H1 (cell line): ENCODE measurements at regions not wholly inside any gene's neighbourhood (a gene's known extent, or its start where the extent isn't known, plus 50 kb on each side); places are given as distances from the start of the nearest gene placed in this dataset.

ENCODE experiments used
- CTCF ChIA-PET: fragments of 300-600 bp; sonication (Branson Sonifier 250); formaldehyde crosslinking; loops from one replicate; lab custom pipeline; 2021; ENCODE audit not compliant: partially characterized antibody; lab: Charles Lee
- POLR2A ChIA-PET: fragments of 300-600 bp; sonication (Branson Sonifier 250); formaldehyde crosslinking; loops from one replicate; lab custom pipeline; 2021; ENCODE audit warnings: inconsistent platforms; ENCODE audit not compliant: partially characterized antibody; lab: Charles Lee
- DNase-seq, 2 experiments: peaks; one replicate each; pipeline versions ENCODE4 v3.0.0 to v3.0.0-alpha.2; 2010 to 2022; ENCODE audit warnings: low spot score in 2 of 2, low read depth in 1 of 2, mixed read lengths in 1 of 2
- FAIRE-seq: peaks from 2 replicates; lab custom pipeline; 2011; peaks lifted over from hg19 to GRCh38; lab: Jason Lieb, UNC
- H2AFZ ChIP-seq: 2 replicates; pipeline ENCODE4 v1.8.1; 2012; ENCODE audit warnings: low read length, inconsistent platforms
- H2AK5ac ChIP-seq: 2 replicates; pipeline ENCODE4 v1.6.1; 2013; ENCODE audit warnings: low read depth, low read length
- H2BK120ac ChIP-seq: replicated peaks from 2 replicates; pipeline ENCODE3; 2013; ENCODE audit warnings: low read depth, low read length, inconsistent platforms
- H2BK12ac ChIP-seq: 2 replicates; pipeline ENCODE4 v1.6.1; 2013; ENCODE audit warnings: low read depth, low read length
- H2BK15ac ChIP-seq: 2 replicates; pipeline ENCODE4 v1.6.1; 2013; ENCODE audit warnings: low read length
- H2BK20ac ChIP-seq: 2 replicates; pipeline ENCODE4 v1.6.1; 2013; ENCODE audit warnings: low read length
- H2BK5ac ChIP-seq: 2 replicates; pipeline ENCODE4 v1.6.1; 2013; ENCODE audit warnings: low read depth, low read length
- H3K14ac ChIP-seq: 2 replicates; pipeline ENCODE4 v1.6.1; 2013; ENCODE audit warnings: inconsistent platforms; ENCODE audit not compliant: insufficient read length
- H3K18ac ChIP-seq: 2 replicates; pipeline ENCODE4 v1.6.1; 2013; ENCODE audit warnings: low read length; ENCODE audit errors: extremely low read depth
- H3K23ac ChIP-seq: 2 replicates; pipeline ENCODE4 v1.6.1; 2013; ENCODE audit warnings: inconsistent platforms; ENCODE audit not compliant: insufficient read length
- H3K23me2 ChIP-seq: 2 replicates; pipeline ENCODE4 v1.6.1; 2013; ENCODE audit warnings: low read depth, low read length
- H3K27ac ChIP-seq: 2 replicates; pipeline ENCODE4 v1.6.1; 2011; ENCODE audit warnings: low read depth, low read length, inconsistent platforms
- H3K27me3 ChIP-seq, 4 experiments: replicated peaks in 1 of 4; 1 replicate in 1 of 4; 2 replicates in 3 of 4; pipeline versions ENCODE4 v1.6.1 to v1.8.1; 2011 to 2013; ENCODE audit warnings: low read length in 3 of 4, mild to moderate bottlenecking in 3 of 4, inconsistent platforms in 2 of 4, mixed read lengths in 2 of 4, moderate library complexity in 1 of 4; ENCODE audit not compliant: control insufficient read depth in 3 of 4, insufficient read depth in 3 of 4; ENCODE audit errors: extremely low read depth in 1 of 4
- H3K36me3 ChIP-seq, 4 experiments: 2 replicates each; pipeline versions ENCODE4 v1.6.1 to v1.8.1; 2011 to 2013; ENCODE audit warnings: mild to moderate bottlenecking in 4 of 4, low read length in 3 of 4, moderate library complexity in 2 of 4, control low read depth in 1 of 4, inconsistent platforms in 1 of 4; ENCODE audit not compliant: insufficient read depth in 4 of 4, control insufficient read depth in 2 of 4
- H3K4ac ChIP-seq: replicated peaks from 2 replicates; pipeline ENCODE3; 2013; ENCODE audit warnings: low read length, low read depth, mixed read lengths, inconsistent platforms; ENCODE audit not compliant: insufficient read length
- H3K4me1 ChIP-seq, 4 experiments: replicated peaks in 1 of 4; 1 replicate in 1 of 4; 2 replicates in 3 of 4; pipeline versions ENCODE4 v1.6.1 to v1.8.1; 2011 to 2013; ENCODE audit warnings: low read length in 3 of 4, inconsistent platforms in 2 of 4, mixed read lengths in 1 of 4; ENCODE audit not compliant: insufficient read depth in 4 of 4, control insufficient read depth in 3 of 4
- H3K4me2 ChIP-seq, 2 experiments: 2 replicates each; pipeline versions ENCODE4 v1.6.1 to v1.8.1; 2011 to 2013; ENCODE audit warnings: low read depth in 2 of 2, low read length in 2 of 2, control low read depth in 1 of 2, inconsistent platforms in 1 of 2, mild to moderate bottlenecking in 1 of 2; ENCODE audit not compliant: insufficient read depth in 1 of 2
- H3K4me3 ChIP-seq, 4 experiments: fragments of 200-600, 300-600 bp in 1 of 4; sonication (generic), shearing (Covaris generic), sonication (Bioruptor Twin) in 1 of 4; 2 replicates each; pipeline versions ENCODE4 v1.5.1 to v1.8.1; 2011 to 2016; ENCODE audit warnings: low read length in 4 of 4, low read depth in 3 of 4, control low read depth in 2 of 4, inconsistent platforms in 2 of 4, mild to moderate bottlenecking in 2 of 4, mixed read lengths in 1 of 4, moderate library complexity in 1 of 4; ENCODE audit not compliant: insufficient read depth in 2 of 4; ENCODE audit errors: extremely low read depth in 1 of 4
- H3K56ac ChIP-seq: replicated peaks from 2 replicates; pipeline ENCODE3; 2013; ENCODE audit warnings: low read depth, mild to moderate bottlenecking, mixed read lengths, low read length, inconsistent platforms; ENCODE audit not compliant: insufficient read length
- H3K79me1 ChIP-seq: 2 replicates; pipeline ENCODE4 v1.6.1; 2013; ENCODE audit warnings: low read depth, low read length, control low read depth
- H3K79me2 ChIP-seq, 2 experiments: 2 replicates each; pipeline versions ENCODE4 v1.6.1 to v1.8.1; 2012 to 2013; ENCODE audit warnings: low read length in 2 of 2, mild to moderate bottlenecking in 2 of 2, inconsistent platforms in 1 of 2; ENCODE audit not compliant: insufficient read depth in 2 of 2, control insufficient read depth in 1 of 2
- H3K9ac ChIP-seq, 4 experiments: replicated peaks in 1 of 4; 1 replicate in 1 of 4; 2 replicates in 3 of 4; pipeline versions ENCODE4 v1.6.1 to v1.8.1; 2011 to 2013; ENCODE audit warnings: low read depth in 3 of 4, low read length in 3 of 4, control low read depth in 2 of 4, mild to moderate bottlenecking in 2 of 4, moderate library complexity in 2 of 4, inconsistent platforms in 1 of 4; ENCODE audit errors: extremely low read depth in 1 of 4
- H3K9me3 ChIP-seq, 2 experiments: 2 replicates each; pipeline versions ENCODE4 v1.6.1 to v1.8.1; 2012 to 2013; ENCODE audit warnings: mild to moderate bottlenecking in 2 of 2, moderate library complexity in 2 of 2, control low read depth in 1 of 2, inconsistent platforms in 1 of 2, low read depth in 1 of 2, low read length in 1 of 2, mixed read lengths in 1 of 2; ENCODE audit not compliant: insufficient read depth in 2 of 2
- H4K20me1 ChIP-seq, 2 experiments: replicated peaks in 1 of 2; 2 replicates each; pipeline versions ENCODE3 to v1.8.1; 2011 to 2013; ENCODE audit warnings: inconsistent platforms in 2 of 2, low read length in 2 of 2, mild to moderate bottlenecking in 1 of 2; ENCODE audit not compliant: insufficient read depth in 2 of 2, control insufficient read depth in 1 of 2
- H4K5ac ChIP-seq: 2 replicates; pipeline ENCODE4 v1.6.1; 2013; ENCODE audit warnings: low read length, low read depth, mixed read lengths, inconsistent platforms; ENCODE audit not compliant: insufficient read length
- H4K8ac ChIP-seq: 2 replicates; pipeline ENCODE4 v1.8.0; 2013; ENCODE audit warnings: mild to moderate bottlenecking, moderate library complexity, low read length, inconsistent platforms; ENCODE audit not compliant: insufficient read depth; ENCODE audit errors: extremely low read depth
- H4K91ac ChIP-seq: replicated peaks from 2 replicates; pipeline ENCODE3; 2013; ENCODE audit warnings: low read length, mixed read lengths, inconsistent platforms; ENCODE audit not compliant: insufficient read length
- BACH1 ChIP-seq: IDR thresholded peaks from 2 replicates; pipeline ENCODE4 v1.6.1; 2012; ENCODE audit warnings: low read length, improper control_type of control experiment
- BCL11A ChIP-seq, 2 experiments: IDR thresholded peaks; one replicate each; pipeline ENCODE4 v1.6.1; 2011; ENCODE audit warnings: low read depth in 2 of 2, low read length in 2 of 2, mild to moderate bottlenecking in 2 of 2
- CTCF ChIP-seq, 3 experiments: IDR thresholded peaks; 1 replicate in 2 of 3; 2 replicates in 1 of 3; pipeline versions ENCODE4 v1.5.1 to v1.6.1; 2011; ENCODE audit warnings: low read length in 3 of 3, mild to moderate bottlenecking in 3 of 3, inconsistent platforms in 2 of 3, low read depth in 1 of 3, moderate library complexity in 1 of 3; ENCODE audit not compliant: insufficient read depth in 1 of 3; ENCODE audit errors: control extremely low read depth in 1 of 3
- EZH2 ChIP-seq: fragments of 200-600 bp; sonication (generic); IDR thresholded peaks from 2 replicates; pipeline ENCODE4 v1.7.1; 2012; ENCODE audit warnings: low read depth, mild to moderate bottlenecking, moderate library complexity, low read length, inconsistent platforms; ENCODE audit not compliant: severe bottlenecking
- FOSL1 ChIP-seq: IDR thresholded peaks from 2 replicates; pipeline ENCODE4 v1.6.1; 2011; ENCODE audit warnings: mild to moderate bottlenecking, low read depth, low read length, moderate library complexity; ENCODE audit not compliant: insufficient read depth
- GTF2F1 ChIP-seq: IDR thresholded peaks from 2 replicates; pipeline ENCODE4 v1.6.1; 2012; ENCODE audit warnings: low read depth, low read length, improper control_type of control experiment, borderline replicate concordance
- MAFK ChIP-seq: IDR thresholded peaks from 2 replicates; pipeline ENCODE4 v1.6.1; 2012; ENCODE audit warnings: low read depth, mild to moderate bottlenecking, improper control_type of control experiment, low read length
- NANOG ChIP-seq: IDR thresholded peaks from 2 replicates; pipeline ENCODE4 v1.6.1; 2011; ENCODE audit warnings: low read length, low read depth, mild to moderate bottlenecking, inconsistent platforms; ENCODE audit not compliant: insufficient read depth, poor library complexity, severe bottlenecking
- NRF1 ChIP-seq: IDR thresholded peaks from 2 replicates; pipeline ENCODE4 v1.6.1; 2011; ENCODE audit warnings: mild to moderate bottlenecking, low read depth, low read length, improper control_type of control experiment
- RBBP5 ChIP-seq: IDR thresholded peaks from 2 replicates; pipeline ENCODE4 v1.7.1; 2012; ENCODE audit warnings: low read depth, mild to moderate bottlenecking, inconsistent platforms, low read length, moderate library complexity, borderline replicate concordance
- RFX5 ChIP-seq: IDR thresholded peaks from 2 replicates; pipeline ENCODE4 v1.6.1; 2011; ENCODE audit warnings: low read depth, low read length, improper control_type of control experiment, borderline replicate concordance
- TAF1 ChIP-seq: IDR thresholded peaks from 2 replicates; pipeline ENCODE4 v1.6.1; 2011; ENCODE audit warnings: mild to moderate bottlenecking, low read depth, low read length
- WGBS, 2 experiments: shearing (Covaris generic) in 1 of 2; methylation state at CpG; one replicate each; pipeline versions ENCODE4 v1.1.6 to v1.1.7; 2013 to 2015; ENCODE audit warnings: low lambda C conversion rate in 2 of 2, mixed read lengths in 2 of 2, inconsistent platforms in 1 of 2, low coverage in 1 of 2, missing lambda C conversion rate in 1 of 2; ENCODE audit not compliant: insufficient replicate concordance in 2 of 2, insufficient coverage in 1 of 2, insufficient read length in 1 of 2; ENCODE audit errors: extremely low coverage in 1 of 2, missing lambda C conversion rate in 1 of 2; 5-methylcytosine and 5-hydroxymethylcytosine counted together

- H3K18ac ChIP-seq, result no peak overlapping the region
- no peak overlapping the region for H2BK120ac ChIP-seq
- 100% methylated on average over 1 of the region's 1 CpG; no CpG with 5 or more reads in 1 of the 2 experiments for WGBS, 2 experiments
- H3K27me3 ChIP-seq, result no peaks in the 10 kb centered on the region
- H4K8ac ChIP-seq, result no peak overlapping the region
- H2BK5ac ChIP-seq, result no peak overlapping the region
- H3K9ac ChIP-seq, result no peak overlapping the region
- no peak overlapping the region for H3K4me2 ChIP-seq
- H3K36me3 ChIP-seq, result no peaks in the 10 kb centered on the region
- no peaks in the 10 kb centered on the region for H3K79me2 ChIP-seq
- H2BK15ac ChIP-seq, result no peak overlapping the region
- H3K4ac ChIP-seq, result no peak overlapping the region
- DNase-seq (no peak), FAIRE-seq (no peak)
- H4K91ac ChIP-seq, result no peak overlapping the region
- H3K14ac ChIP-seq, result no peak overlapping the region
- H3K27ac ChIP-seq, result no peak overlapping the region
- H3K23ac ChIP-seq, result no peak overlapping the region
- H2AK5ac ChIP-seq, result no peak overlapping the region
- H2BK12ac ChIP-seq, result no peak overlapping the region
- no peak overlapping the region for H3K4me3 ChIP-seq
- H4K20me1 ChIP-seq, result no peaks in the 10 kb centered on the region
- ChIA-PET CTCF (no interaction called here), POLR2A (no interaction called here)
- no peak overlapping the region for H4K5ac ChIP-seq
- H2BK20ac ChIP-seq, result no peak overlapping the region
- no peak overlapping the region for H3K56ac ChIP-seq
- peaks cover 18 to 24% of the 10 kb centered on the region in 2 experiments for H3K9me3 ChIP-seq
- peaks cover 3% of the 10 kb centered on the region; the same call in 1 of the 2 replicates for H3K23me2 ChIP-seq
- H3K4me1 ChIP-seq, result no peaks in the 10 kb centered on the region
- no peaks in the 10 kb centered on the region for H3K79me1 ChIP-seq
- no peak overlapping the region for H2AFZ ChIP-seq
- TF ChIP-seq RBBP5, result no peak
- TF ChIP-seq GTF2F1, result no peak
- TF ChIP-seq NRF1, result no peak
- TF ChIP-seq BACH1, result no peak
- no peak for TF ChIP-seq NANOG
- TF ChIP-seq EZH2, result no peak
- TF ChIP-seq TAF1, result no peak
- no peak for TF ChIP-seq MAFK
- TF ChIP-seq CTCF (IDR thresholded peaks at IDR 0.05; ENCODE audit: control extremely low read depth in 1 of 3, insufficient read depth in 1 of 3, low read depth in 1 of 3, low read length in 3 of 3), result no peak
- TF ChIP-seq FOSL1, result no peak
- TF ChIP-seq RFX5, result no peak
- no peak for TF ChIP-seq BCL11A (IDR thresholded peaks at IDR 0.05; ENCODE audit: low read depth in 2 of 2, low read length in 2 of 2)
Observed at GRCh38 chr9:12230708-12231107, 462.5 kb upstream of the TYRP1 start.
